Stimulated activated naive B cell treated with anti-CD40 and anti-IgM and Interleukin-4, amounts not matched to agents 10 μg/mL and 1 μg/mL and 100 μg/mL, for 72 hours (primary cell): ENCODE measurements at regions not wholly inside any gene's neighbourhood (a gene's known extent, or its start where the extent isn't known, plus 50 kb on each side); places are given as distances from the start of the nearest gene placed in this dataset.
A peak's percentile ranks its signal among the peaks of the same experiment; 100 is the strongest.

Experiments used
- ATAC-seq, 2 donors: fragments of 150-1000 bp; cut with Tn5 transposase; replicated peaks; 2 replicates each; pipeline ENCODE4 v1.10.0; 2021; ENCODE audit warnings: moderate library complexity in 1 of 2
- DNase-seq: peaks from one replicate; pipeline ENCODE4 v3.0.0; 2021
- H3K27ac Mint-ChIP-seq: one replicate; pipeline ENCODE4 v1.8.0; 2022; ENCODE audit warnings: mild to moderate bottlenecking, mixed read lengths
- H3K27me3 Mint-ChIP-seq, 2 donors: one replicate each; pipeline ENCODE4 v1.8.0; 2022; ENCODE audit warnings: mixed read lengths in 2 of 2
- H3K36me3 Mint-ChIP-seq, 2 donors: one replicate each; pipeline ENCODE4 v1.8.0; 2022; ENCODE audit warnings: mixed read lengths in 2 of 2, mild to moderate bottlenecking in 1 of 2
- H3K4me1 Mint-ChIP-seq, 2 donors: one replicate each; pipeline ENCODE4 v1.8.0; 2022; ENCODE audit warnings: mixed read lengths in 2 of 2, mild to moderate bottlenecking in 1 of 2
- H3K4me3 Mint-ChIP-seq, 2 donors: one replicate each; pipeline ENCODE4 v1.8.0; 2022; ENCODE audit warnings: mild to moderate bottlenecking in 2 of 2, mixed read lengths in 2 of 2, moderate library complexity in 1 of 2
- H3K9me3 Mint-ChIP-seq, 2 donors: one replicate each; pipeline ENCODE4 v1.8.0; 2022; ENCODE audit warnings: mixed read lengths in 2 of 2, mild to moderate bottlenecking in 1 of 2

DNA sequence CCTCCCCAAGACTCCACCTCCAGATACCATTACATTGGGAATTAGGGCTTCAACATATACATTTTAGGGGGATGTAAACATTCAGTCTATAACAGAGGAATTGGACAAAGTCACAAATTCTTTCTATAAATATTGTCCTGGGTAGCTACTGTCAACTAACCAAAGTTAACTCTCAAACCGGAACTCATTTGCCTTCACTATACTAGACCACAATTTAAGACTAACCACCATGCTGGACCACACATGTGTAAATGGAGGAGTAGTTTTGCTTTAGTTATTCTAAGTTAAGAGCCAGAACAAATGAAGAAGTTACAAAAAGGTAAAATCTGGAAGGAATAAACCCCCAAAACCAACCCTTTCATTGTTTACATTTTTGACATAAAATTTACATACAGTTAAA is 222.8 kb downstream of the NDFIP2 start:
- no peak overlapping the region for H3K4me3 Mint-ChIP-seq
- no peak for ATAC-seq
- DNase-seq, result no peak
- no peaks in the 10 kb centered on the region for H3K27me3 Mint-ChIP-seq
- H3K36me3 Mint-ChIP-seq, result no peaks in the 10 kb centered on the region
- H3K4me1 Mint-ChIP-seq, result no peaks in the 10 kb centered on the region
- H3K9me3 Mint-ChIP-seq, result no peaks in the 10 kb centered on the region
- no peak overlapping the region for H3K27ac Mint-ChIP-seq

- DNase-seq (no peak), ATAC-seq (no peak)
- H3K27me3 Mint-ChIP-seq, result peaks cover 0 to 9% of the 10 kb centered on the region in 2 donors
- H3K9me3 Mint-ChIP-seq, result no peaks in the 10 kb centered on the region
- no peaks in the 10 kb centered on the region for H3K4me1 Mint-ChIP-seq
- no peak overlapping the region for H3K4me3 Mint-ChIP-seq
- H3K27ac Mint-ChIP-seq, result no peak overlapping the region
- no peaks in the 10 kb centered on the region for H3K36me3 Mint-ChIP-seq
Measured at GRCh38 chr13:79695754-79696153, 214.8 kb downstream of the NDFIP2 start.

- no peak overlapping the region for H3K27ac Mint-ChIP-seq
- ATAC-seq (no peak), DNase-seq (no peak)
- no peaks in the 10 kb centered on the region for H3K36me3 Mint-ChIP-seq
- H3K4me1 Mint-ChIP-seq, result no peaks in the 10 kb centered on the region
- peaks cover 0 to 9% of the 10 kb centered on the region in 2 donors for H3K27me3 Mint-ChIP-seq
- H3K9me3 Mint-ChIP-seq, result no peaks in the 10 kb centered on the region
- no peak overlapping the region for H3K4me3 Mint-ChIP-seq
Measured at GRCh38 chr13:79692846-79693245, 211.9 kb downstream of the NDFIP2 start.

DNA sequence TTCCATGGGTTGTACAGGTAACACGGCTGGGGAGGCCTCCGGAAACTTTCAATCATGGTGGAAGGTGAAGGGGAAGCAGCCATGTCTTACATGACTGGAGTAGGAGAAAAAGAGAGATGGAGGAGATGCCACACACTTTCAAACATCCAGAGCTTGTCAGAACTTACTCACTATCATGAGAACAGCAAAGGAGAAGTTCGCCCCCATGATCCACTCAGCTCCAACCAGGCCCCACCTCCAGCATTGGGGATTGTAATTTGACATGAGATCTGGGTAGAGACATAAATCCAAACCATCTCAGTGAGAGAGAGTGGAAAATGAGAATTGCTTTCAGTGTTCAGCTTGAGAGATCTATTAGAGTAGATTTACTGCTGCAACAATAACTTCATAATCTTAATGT is 210.9 kb downstream of the NDFIP2 start:
- Mint-ChIP-seq H3K4me1 (no peaks in the 10 kb centered on the region), H3K27me3 (peaks cover 0 to 3% of the 10 kb centered on the region in 2 donors), H3K27ac (no peak overlapping the region), H3K9me3 (no peaks in the 10 kb centered on the region), H3K4me3 (no peak overlapping the region), H3K36me3 (no peaks in the 10 kb centered on the region)
- DNase-seq (no peak), ATAC-seq (no peak)

DNA sequence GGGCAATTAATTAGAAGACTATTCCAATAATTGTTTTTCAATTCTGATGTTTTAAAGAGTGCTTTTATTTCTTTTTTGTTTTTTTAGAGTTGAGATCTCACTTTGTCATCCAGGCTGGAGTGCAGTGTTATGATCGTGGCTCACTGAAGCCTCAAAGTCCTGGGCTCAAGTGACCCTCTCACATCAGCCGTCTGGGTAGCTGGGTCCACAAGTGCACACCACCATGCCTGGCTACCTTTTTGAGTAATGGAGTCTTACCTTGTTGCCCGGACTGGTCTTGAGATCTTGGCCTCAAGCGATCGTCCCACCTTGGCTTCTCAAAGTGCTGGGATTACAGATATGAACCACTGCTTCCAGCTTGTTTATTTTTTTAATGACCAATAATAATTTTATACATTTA is 207.8 kb downstream of the NDFIP2 start:
- Mint-ChIP-seq H3K27ac (no peak overlapping the region), H3K4me1 (no peaks in the 10 kb centered on the region), H3K27me3 (no peaks in the 10 kb centered on the region), H3K4me3 (no peak overlapping the region), H3K9me3 (no peaks in the 10 kb centered on the region), H3K36me3 (no peaks in the 10 kb centered on the region)
- no peak for DNase-seq
- no peak for ATAC-seq

GRCh38 chr13:79686441-79686840 is 205.5 kb downstream of the NDFIP2 start:
- H3K4me1 Mint-ChIP-seq, result no peaks in the 10 kb centered on the region
- no peaks in the 10 kb centered on the region for H3K27me3 Mint-ChIP-seq
- no peaks in the 10 kb centered on the region for H3K36me3 Mint-ChIP-seq
- ATAC-seq (no peak), DNase-seq (no peak)
- H3K9me3 Mint-ChIP-seq, result peaks cover 0 to 2% of the 10 kb centered on the region in 2 donors
- no peak overlapping the region for H3K27ac Mint-ChIP-seq
- no peak overlapping the region for H3K4me3 Mint-ChIP-seq

GRCh38 chr13:79684371-79684770 is 203.4 kb downstream of the NDFIP2 start:
- Mint-ChIP-seq H3K4me3 (no peak overlapping the region), H3K4me1 (no peaks in the 10 kb centered on the region), H3K9me3 (peaks cover 0 to 2% of the 10 kb centered on the region in 2 donors), H3K27ac (no peak overlapping the region), H3K27me3 (peaks cover 0 to 5% of the 10 kb centered on the region in 2 donors), H3K36me3 (no peaks in the 10 kb centered on the region)
- DNase-seq (no peak), ATAC-seq (no peak)

- H3K9me3 Mint-ChIP-seq, result peaks cover 0 to 2% of the 10 kb centered on the region in 2 donors
- H3K36me3 Mint-ChIP-seq, result no peaks in the 10 kb centered on the region
- peaks cover 0 to 8% of the 10 kb centered on the region in 2 donors for H3K27me3 Mint-ChIP-seq
- ATAC-seq (no peak), DNase-seq (no peak)
- no peaks in the 10 kb centered on the region for H3K4me1 Mint-ChIP-seq
- H3K4me3 Mint-ChIP-seq, result no peak overlapping the region
- H3K27ac Mint-ChIP-seq, result no peak overlapping the region
Measured at GRCh38 chr13:79682164-79682563, 201.2 kb downstream of the NDFIP2 start.

- Mint-ChIP-seq H3K36me3 (no peaks in the 10 kb centered on the region), H3K27me3 (peaks cover 0 to 8% of the 10 kb centered on the region in 2 donors), H3K27ac (no peak overlapping the region), H3K4me1 (no peaks in the 10 kb centered on the region), H3K9me3 (peaks cover 0 to 2% of the 10 kb centered on the region in 2 donors), H3K4me3 (no peak overlapping the region)
- no peak for DNase-seq
- ATAC-seq, result no peak
Measured at GRCh38 chr13:79681069-79681468, 200.1 kb downstream of the NDFIP2 start.

DNA sequence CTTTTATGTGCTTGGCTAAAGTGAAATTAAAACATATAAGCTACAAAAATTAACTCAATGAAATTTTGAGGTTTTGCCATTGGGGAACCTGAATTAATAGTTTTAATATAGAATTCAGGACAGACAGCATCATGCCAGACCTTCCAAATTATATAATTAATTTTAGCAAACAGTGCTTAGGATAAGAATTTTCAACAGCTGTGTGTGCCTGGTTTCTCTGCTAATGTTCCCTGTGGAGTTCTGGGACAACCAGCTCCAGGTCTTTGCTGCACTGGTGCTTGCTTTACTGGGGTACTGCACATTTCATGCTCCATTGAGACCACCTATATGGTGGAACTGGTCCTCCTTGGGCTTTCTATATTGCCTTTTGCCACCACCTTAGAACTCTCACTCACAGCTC is 199.5 kb downstream of the NDFIP2 start:
- no peak for ATAC-seq
- Mint-ChIP-seq H3K4me3 (no peak overlapping the region), H3K27ac (no peak overlapping the region), H3K4me1 (no peaks in the 10 kb centered on the region), H3K9me3 (peaks cover 0 to 2% of the 10 kb centered on the region in 2 donors), H3K27me3 (peaks cover 0 to 8% of the 10 kb centered on the region in 2 donors), H3K36me3 (no peaks in the 10 kb centered on the region)
- no peak for DNase-seq

GRCh38 chr13:79679334-79679733 is 198.4 kb downstream of the NDFIP2 start:
- peak; percentile 63 to 65 for ATAC-seq
- peak; percentile 9 for DNase-seq
- Mint-ChIP-seq H3K27me3 (peaks cover 0 to 8% of the 10 kb centered on the region in 2 donors), H3K9me3 (peaks cover 0 to 2% of the 10 kb centered on the region in 2 donors), H3K4me1 (no peaks in the 10 kb centered on the region), H3K4me3 (no peak overlapping the region), H3K27ac (no peak overlapping the region), H3K36me3 (no peaks in the 10 kb centered on the region)

- no peak for DNase-seq
- Mint-ChIP-seq H3K4me1 (no peaks in the 10 kb centered on the region), H3K27ac (no peak overlapping the region), H3K4me3 (no peak overlapping the region), H3K27me3 (peaks cover 0 to 8% of the 10 kb centered on the region in 2 donors), H3K9me3 (peaks cover 0 to 2% of the 10 kb centered on the region in 2 donors), H3K36me3 (no peaks in the 10 kb centered on the region)
- no peak for ATAC-seq
Measured at GRCh38 chr13:79678100-79678499, 197.1 kb downstream of the NDFIP2 start.

DNA sequence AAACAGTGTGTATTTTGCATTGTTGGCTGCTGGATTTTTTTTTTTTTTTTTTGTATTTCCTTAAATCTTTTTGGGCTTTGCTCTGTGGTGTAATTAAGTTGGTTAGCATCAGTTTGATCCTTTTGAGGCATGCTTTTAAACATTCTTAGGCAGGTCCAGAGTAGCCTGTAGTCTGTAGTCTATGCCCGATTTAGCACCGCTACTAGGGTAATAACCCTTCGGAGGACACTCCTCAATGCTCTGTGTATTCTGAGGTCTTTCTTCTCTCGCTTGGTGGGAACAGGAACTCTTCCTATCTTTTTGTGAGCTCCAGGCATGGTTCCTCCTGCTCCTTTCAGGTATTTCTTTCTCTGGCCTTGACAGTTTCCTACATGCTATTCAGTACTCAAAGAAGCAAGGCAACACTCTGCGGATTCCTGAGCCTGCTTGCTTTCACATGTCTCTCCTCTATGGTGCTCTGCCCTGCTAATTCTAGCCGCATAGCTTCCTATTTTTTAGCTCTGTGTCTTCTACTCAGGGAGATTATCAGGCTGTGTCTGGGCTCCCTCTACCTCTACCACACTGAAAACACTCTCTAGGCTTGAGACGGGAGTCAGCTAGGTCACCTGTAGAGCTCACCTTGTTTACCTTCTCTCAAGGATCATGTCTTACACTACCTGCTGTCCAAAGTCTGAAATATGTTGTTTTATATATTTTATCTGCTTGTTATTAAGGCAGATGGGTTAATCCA is 195.1 kb downstream of the NDFIP2 start:
- H3K4me1 Mint-ChIP-seq, result no peaks in the 10 kb centered on the region
- peaks cover 0 to 10% of the 10 kb centered on the region in 2 donors for H3K27me3 Mint-ChIP-seq
- no peak overlapping the region for H3K27ac Mint-ChIP-seq
- H3K9me3 Mint-ChIP-seq, result no peaks in the 10 kb centered on the region
- no peaks in the 10 kb centered on the region for H3K36me3 Mint-ChIP-seq
- ATAC-seq (no peak), DNase-seq (no peak)
- H3K4me3 Mint-ChIP-seq, result no peak overlapping the region

DNA sequence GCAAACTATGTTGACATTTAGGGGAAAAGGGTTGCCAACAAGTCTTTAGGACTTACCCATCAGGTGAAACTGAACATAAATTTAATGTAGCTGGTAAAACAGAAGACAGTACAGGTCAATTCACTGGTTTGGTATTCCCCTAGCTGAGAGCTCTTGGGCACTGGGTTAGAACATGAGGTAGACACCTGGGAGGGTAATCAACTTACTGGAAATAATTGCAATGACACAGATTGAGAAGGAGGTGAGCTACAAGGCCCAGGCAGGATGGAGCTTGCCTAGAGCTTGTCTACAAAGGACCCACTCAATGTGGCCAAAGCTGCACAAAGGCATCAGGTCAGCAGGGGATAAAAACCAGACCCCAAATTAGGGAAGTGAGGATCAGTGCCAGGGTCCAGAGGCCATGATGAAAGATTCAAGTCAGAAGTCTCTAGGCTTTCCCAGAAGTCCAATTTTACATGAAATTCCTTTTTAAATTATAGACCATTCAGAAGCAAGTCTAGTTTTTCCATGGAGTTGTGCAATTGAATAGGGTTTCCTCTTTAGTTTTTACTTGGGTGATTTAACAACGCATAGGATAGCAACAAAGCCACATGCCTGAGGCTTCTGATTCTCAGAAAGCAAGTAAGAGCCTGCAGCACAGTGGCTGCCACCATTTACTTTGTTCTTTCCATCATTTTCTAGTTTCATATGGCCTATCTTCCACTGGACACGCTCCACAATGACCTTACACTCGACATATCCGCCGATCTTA is 194.0 kb downstream of the NDFIP2 start:
- no peak for DNase-seq
- ATAC-seq, result peak in 1 of 2 donors; percentile 25
- peaks cover 0 to 7% of the 10 kb centered on the region in 2 donors for H3K27me3 Mint-ChIP-seq
- no peak overlapping the region for H3K4me3 Mint-ChIP-seq
- no peaks in the 10 kb centered on the region for H3K9me3 Mint-ChIP-seq
- no peaks in the 10 kb centered on the region for H3K4me1 Mint-ChIP-seq
- no peak overlapping the region for H3K27ac Mint-ChIP-seq
- no peaks in the 10 kb centered on the region for H3K36me3 Mint-ChIP-seq

- Mint-ChIP-seq H3K4me1 (no peaks in the 10 kb centered on the region), H3K36me3 (no peaks in the 10 kb centered on the region), H3K27ac (no peak overlapping the region), H3K9me3 (no peaks in the 10 kb centered on the region), H3K27me3 (peaks cover 0 to 8% of the 10 kb centered on the region in 2 donors), H3K4me3 (no peak overlapping the region)
- DNase-seq (no peak), ATAC-seq (no peak)
Measured at GRCh38 chr13:79673993-79674377, 193.0 kb downstream of the NDFIP2 start.
